ENCODE measurements at regions not wholly inside any gene's neighbourhood (a gene's known extent, or its start where the extent isn't known, plus 50 kb on each side); places are given as distances from the start of the nearest gene placed in this dataset.
"Not testable (repeated sequence)": the region's sequence is repeated elsewhere in the genome, so short reads cannot be mapped to it uniquely, and the experiment has no call there.

GRCh38 chr1:234920136-234920842, 208.3 kb downstream of the TOMM20 start:
- DNase-seq (ENCODE audit: low read depth): no peak

- no peak for DNase-seq (ENCODE audit: low read depth)
Observed at GRCh38 chr1:234918961-234919761, 209.5 kb downstream of the TOMM20 start.

- DNase-seq (ENCODE audit: low read depth): no peak
Observed at GRCh38 chr1:234918181-234918841, 210.3 kb downstream of the TOMM20 start.

- no peak for DNase-seq (ENCODE audit: low read depth)
Observed at GRCh38 chr1:234917495-234918180, 211.0 kb downstream of the TOMM20 start.

- DNase-seq (ENCODE audit: low read depth): no peak
Observed at GRCh38 chr1:234916840-234917239, 211.8 kb downstream of the TOMM20 start.

GRCh38 chr1:234915924-234916675, 212.5 kb downstream of the TOMM20 start:
- peak; percentile 35 for DNase-seq (ENCODE audit: low read depth)

GRCh38 chr1:234914606-234915290, 213.9 kb downstream of the TOMM20 start:
- no peak for DNase-seq (ENCODE audit: low read depth)

GRCh38 chr1:234913771-234914170, 214.9 kb downstream of the TOMM20 start:
- no peak for DNase-seq (ENCODE audit: low read depth)

GRCh38 chr1:234913278-234913649, 215.4 kb downstream of the TOMM20 start:
- DNase-seq (ENCODE audit: low read depth): no peak

- DNase-seq (ENCODE audit: low read depth): no peak
Observed at GRCh38 chr1:234912548-234913277, 215.9 kb downstream of the TOMM20 start.

- no peak for DNase-seq (ENCODE audit: low read depth)
Observed at GRCh38 chr1:234911787-234912186, 216.8 kb downstream of the TOMM20 start.

- not testable (repeated sequence) for DNase-seq (ENCODE audit: low read depth)
Observed at GRCh38 chr1:234911136-234911535, 217.5 kb downstream of the TOMM20 start.

GRCh38 chr1:234909851-234910250, 218.8 kb downstream of the TOMM20 start:
- DNase-seq (ENCODE audit: low read depth): no peak

GRCh38 chr1:234909307-234909810, 219.3 kb downstream of the TOMM20 start:
- DNase-seq (ENCODE audit: low read depth): no peak

GRCh38 chr1:234908571-234908970, 220.1 kb downstream of the TOMM20 start:
- no peak for DNase-seq (ENCODE audit: low read depth)

GRCh38 chr1:234907940-234908405, 220.7 kb downstream of the TOMM20 start:
- no peak for DNase-seq (ENCODE audit: low read depth)

GRCh38 chr1:234907208-234907939, 221.3 kb downstream of the TOMM20 start:
- DNase-seq (ENCODE audit: low read depth): no peak

- no peak for DNase-seq (ENCODE audit: low read depth)
Observed at GRCh38 chr1:234906654-234907053, 222.0 kb downstream of the TOMM20 start.
